GM19023 (cell line): ENCODE measurements at regions not wholly inside any gene's neighbourhood (a gene's known extent, or its start where the extent isn't known, plus 50 kb on each side); places are given as distances from the start of the nearest gene placed in this dataset.
A peak's percentile ranks its signal among the peaks of the same experiment; 100 is the strongest.
"Not testable (repeated sequence)": the region's sequence is repeated elsewhere in the genome, so short reads cannot be mapped to it uniquely, and the experiment has no call there.

Source experiments
- ATAC-seq: cut with Tn5 transposase; IDR thresholded peaks from one replicate; pipeline ENCODE4 v1.9.1; 2021; ENCODE audit warnings: mild to moderate bottlenecking, moderate library complexity; ENCODE audit not compliant: unreplicated experiment

GRCh38 chr3:106488331-106488730 lies 619.5 kb upstream of the CBLB start:
- ATAC-seq = no peak

- no peak for ATAC-seq
These were observed 623.0 kb upstream of the CBLB start for GRCh38 chr3:106491796-106492195.

GRCh38 chr3:106508331-106508893 lies 639.6 kb upstream of the CBLB start:
- ATAC-seq = no peak

- ATAC-seq = no peak
These were observed 641.4 kb upstream of the CBLB start for GRCh38 chr3:106510206-106510605.

GRCh38 chr3:106512846-106513245 lies 644.0 kb upstream of the CBLB start:
- ATAC-seq = no peak

- no peak for ATAC-seq
These were observed 645.6 kb upstream of the CBLB start for GRCh38 chr3:106514431-106514830.

GRCh38 chr3:106518516-106518915 lies 649.7 kb upstream of the CBLB start:
- no peak for ATAC-seq

- ATAC-seq = no peak
These were observed 653.6 kb upstream of the CBLB start for GRCh38 chr3:106522397-106522796.

GRCh38 chr3:106528932-106529331 lies 660.1 kb upstream of the CBLB start:
- ATAC-seq = no peak

GRCh38 chr3:106529738-106530137 lies 660.9 kb upstream of the CBLB start:
- ATAC-seq = no peak

- no peak for ATAC-seq
These were observed 661.6 kb upstream of the CBLB start for GRCh38 chr3:106530367-106530766.

GRCh38 chr3:106531771-106532329 lies 663.0 kb upstream of the CBLB start:
- ATAC-seq = not testable (repeated sequence)

- ATAC-seq = no peak
These were observed 664.4 kb upstream of the CBLB start for GRCh38 chr3:106533093-106533787.

GRCh38 chr3:106533788-106534160 lies 665.0 kb upstream of the CBLB start:
- no peak for ATAC-seq

GRCh38 chr3:106534206-106534605 lies 665.4 kb upstream of the CBLB start:
- no peak for ATAC-seq

- no peak for ATAC-seq
These were observed 671.9 kb upstream of the CBLB start for GRCh38 chr3:106540743-106541142.

GRCh38 chr3:106542101-106542769 lies 673.4 kb upstream of the CBLB start:
- peak; percentile 69 for ATAC-seq

GRCh38 chr3:106552351-106553043 lies 683.7 kb upstream of the CBLB start:
- ATAC-seq = no peak

- ATAC-seq = no peak
These were observed 691.7 kb upstream of the CBLB start for GRCh38 chr3:106560451-106560966.

- ATAC-seq = peak; percentile 95
These were observed 697.5 kb upstream of the CBLB start for GRCh38 chr3:106566277-106566676.

GRCh38 chr3:106570426-106570825 lies 701.6 kb upstream of the CBLB start:
- ATAC-seq = no peak
